ENCODE measurements at regions not wholly inside any gene's neighbourhood (a gene's known extent, or its start where the extent isn't known, plus 50 kb on each side); places are given as distances from the start of the nearest gene placed in this dataset.

DNA sequence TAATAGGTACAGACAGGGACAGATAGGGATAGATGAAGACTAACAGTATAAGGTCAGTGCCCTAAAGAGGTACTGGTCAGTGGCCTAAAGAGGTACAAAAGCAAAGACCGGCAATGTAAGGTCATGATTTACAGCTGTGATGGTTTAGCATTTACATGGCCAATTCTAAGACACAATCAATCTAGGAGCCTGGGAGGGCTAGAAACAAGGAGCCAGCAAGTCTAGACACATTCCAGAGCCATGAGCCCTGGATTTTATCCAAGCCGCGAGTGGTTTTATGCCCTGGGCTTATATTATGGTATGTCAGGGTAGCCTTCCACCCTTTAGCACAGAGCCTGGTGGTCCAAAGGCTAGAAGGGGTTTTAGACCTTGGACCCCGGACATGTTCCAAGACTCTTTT is 124.2 kb downstream of the CBLN2 start:
- TF ChIP-seq, protein P1, sequence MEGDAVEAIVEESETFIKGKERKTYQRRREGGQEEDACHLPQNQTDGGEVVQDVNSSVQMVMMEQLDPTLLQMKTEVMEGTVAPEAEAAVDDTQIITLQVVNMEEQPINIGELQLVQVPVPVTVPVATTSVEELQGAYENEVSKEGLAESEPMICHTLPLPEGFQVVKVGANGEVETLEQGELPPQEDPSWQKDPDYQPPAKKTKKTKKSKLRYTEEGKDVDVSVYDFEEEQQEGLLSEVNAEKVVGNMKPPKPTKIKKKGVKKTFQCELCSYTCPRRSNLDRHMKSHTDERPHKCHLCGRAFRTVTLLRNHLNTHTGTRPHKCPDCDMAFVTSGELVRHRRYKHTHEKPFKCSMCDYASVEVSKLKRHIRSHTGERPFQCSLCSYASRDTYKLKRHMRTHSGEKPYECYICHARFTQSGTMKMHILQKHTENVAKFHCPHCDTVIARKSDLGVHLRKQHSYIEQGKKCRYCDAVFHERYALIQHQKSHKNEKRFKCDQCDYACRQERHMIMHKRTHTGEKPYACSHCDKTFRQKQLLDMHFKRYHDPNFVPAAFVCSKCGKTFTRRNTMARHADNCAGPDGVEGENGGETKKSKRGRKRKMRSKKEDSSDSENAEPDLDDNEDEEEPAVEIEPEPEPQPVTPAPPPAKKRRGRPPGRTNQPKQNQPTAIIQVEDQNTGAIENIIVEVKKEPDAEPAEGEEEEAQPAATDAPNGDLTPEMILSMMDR (IDR thresholded peaks at IDR 0.05), result no peak
- TF ChIP-seq POLR2AphosphoS5 (IDR thresholded peaks at IDR 0.05; ENCODE audit: insufficient read depth in 1 of 2, low read depth in 1 of 2), result no peak
